GM12892 (cell line): ENCODE measurements at regions not wholly inside any gene's neighbourhood (a gene's known extent, or its start where the extent isn't known, plus 50 kb on each side); places are given as distances from the start of the nearest gene placed in this dataset.

Experiments
- POLR2A ChIP-seq: IDR thresholded peaks from 2 replicates; pipeline ENCODE4 v1.6.1; 2011; ENCODE audit warnings: low read depth, low read length, control low read depth
- POLR2AphosphoS5 ChIP-seq: IDR thresholded peaks from 2 replicates; pipeline ENCODE4 v1.6.1; 2011; ENCODE audit warnings: low read depth, low read length, control low read depth
- TAF1 ChIP-seq: IDR thresholded peaks from 2 replicates; pipeline ENCODE4 v1.6.1; 2011; ENCODE audit warnings: low read depth, mild to moderate bottlenecking, control low read depth, low read length, borderline replicate concordance

- no peak for TF ChIP-seq POLR2AphosphoS5
- TF ChIP-seq POLR2A: no peak
- TF ChIP-seq TAF1: no peak
Observed at GRCh38 chr2:58834404-58834803, 593.3 kb upstream of the FANCL start.
